DND-41 (cell line): ENCODE measurements at regions not wholly inside any gene's neighbourhood (a gene's known extent, or its start where the extent isn't known, plus 50 kb on each side); places are given as distances from the start of the nearest gene placed in this dataset.

Experiments used
- CTCF ChIP-seq: IDR thresholded peaks from 2 replicates; pipeline ENCODE4 v1.5.1; 2012; ENCODE audit warnings: borderline replicate concordance, low read length, moderate library complexity, mild to moderate bottlenecking; ENCODE audit not compliant: poor library complexity, severe bottlenecking; ENCODE audit errors: extremely low read depth
- EZH2 ChIP-seq: IDR thresholded peaks from 3 replicates; pipeline ENCODE4 v1.6.1; 2012; ENCODE audit warnings: borderline replicate concordance, low read depth, mild to moderate bottlenecking, moderate library complexity, low read length, inconsistent platforms; ENCODE audit not compliant: severe bottlenecking

- TF ChIP-seq CTCF: no peak
- TF ChIP-seq EZH2: no peak
Measured at GRCh38 chr9:19564396-19565061, 155.7 kb downstream of the ACER2 start.
